GM19239 (cell line): ENCODE measurements at regions not wholly inside any gene's neighbourhood (a gene's known extent, or its start where the extent isn't known, plus 50 kb on each side); places are given as distances from the start of the nearest gene placed in this dataset.
"Not testable (repeated sequence)": the region's sequence is repeated elsewhere in the genome, so short reads cannot be mapped to it uniquely, and the experiment has no call there.

Experiments used
- DNase-seq: peaks from one replicate; pipeline ENCODE4 v3.0.0; 2011; ENCODE audit warnings: low spot score; ENCODE audit not compliant: insufficient read length
- FAIRE-seq: peaks from 2 replicates; lab custom pipeline; 2011; peaks lifted over from hg19 to GRCh38; lab: Jason Lieb, UNC

DNA sequence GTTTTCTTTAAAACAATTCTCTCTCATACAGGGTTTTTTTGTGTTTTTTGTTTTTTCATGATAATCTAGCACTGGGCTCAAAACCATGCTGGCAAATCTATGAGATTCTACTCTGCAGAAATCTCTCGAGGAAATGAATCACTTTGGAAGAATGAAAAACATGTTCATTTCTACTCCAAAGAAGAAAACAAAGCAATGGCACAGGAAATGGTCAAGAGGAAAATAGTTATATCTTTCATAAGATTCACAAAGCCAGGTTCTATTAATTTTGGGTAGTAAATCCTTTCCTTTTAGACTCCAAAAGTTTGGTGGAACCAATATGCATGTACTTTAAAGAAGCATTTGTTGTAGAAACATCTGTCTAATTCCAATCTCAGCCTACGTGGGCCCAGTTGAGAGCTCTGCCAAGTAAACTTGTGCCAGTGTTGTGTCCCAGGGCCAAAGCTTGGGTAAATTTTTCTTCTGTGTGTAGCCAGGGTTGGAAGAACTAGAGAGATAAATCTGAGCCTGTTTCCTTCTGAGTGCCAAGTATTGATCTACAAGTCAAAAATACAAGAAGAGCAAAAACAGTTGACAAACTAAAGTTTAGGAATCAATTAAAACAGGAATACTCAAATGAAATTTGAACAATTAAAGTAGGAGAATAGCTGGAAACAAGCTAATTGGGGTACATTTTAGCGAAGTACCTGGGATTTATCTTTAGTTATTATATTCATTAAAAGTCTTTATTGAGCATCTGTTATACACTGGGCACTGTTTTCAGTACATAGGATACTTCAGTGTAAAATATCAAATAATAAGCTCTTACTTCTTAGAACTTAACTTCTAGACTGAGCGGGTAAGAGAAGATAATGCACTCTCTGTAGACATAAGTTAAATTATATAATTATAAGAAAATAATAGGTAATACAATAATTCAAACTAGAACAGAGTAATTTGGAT lies 657.5 kb upstream of the NECTIN3 start:
- FAIRE-seq, result no peak
- DNase-seq, result no peak

DNA sequence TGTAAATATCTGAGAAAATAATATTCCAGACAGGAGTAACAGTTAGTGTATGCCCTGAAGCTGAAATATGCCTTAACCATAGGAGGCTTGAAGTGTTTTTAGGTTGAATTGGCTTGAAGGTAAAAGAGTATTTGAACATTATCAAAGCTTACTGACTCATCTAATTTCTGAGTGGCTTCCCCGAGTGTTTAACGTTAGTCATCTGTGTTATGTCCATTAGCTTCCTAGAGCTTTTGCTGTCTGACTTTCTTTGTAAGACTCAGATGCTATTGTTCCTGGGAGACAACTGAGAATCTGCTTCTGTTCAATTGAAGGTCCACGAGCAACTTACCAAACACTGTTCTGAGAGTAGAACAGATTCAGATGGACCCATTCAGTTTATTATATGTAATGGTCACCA lies 656.8 kb upstream of the NECTIN3 start:
- DNase-seq (no peak), FAIRE-seq (no peak)

DNA sequence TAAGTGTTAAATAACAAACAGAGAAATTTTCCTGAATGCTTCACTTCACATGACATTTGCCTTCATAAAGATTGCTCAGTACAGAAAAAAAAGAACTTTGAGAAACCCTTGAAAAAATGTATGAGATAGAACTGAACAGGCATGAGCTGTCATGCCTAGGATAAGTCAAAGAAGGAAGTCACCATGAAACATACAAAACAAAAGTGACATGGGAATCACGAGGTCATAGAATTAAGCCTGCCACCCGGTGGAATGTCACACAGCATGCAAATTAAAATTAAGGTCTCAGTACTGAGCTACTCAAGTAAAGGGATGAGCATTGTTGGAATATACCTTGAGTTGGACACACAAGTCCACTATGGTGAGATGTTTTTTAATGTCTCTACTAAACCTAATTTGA lies 652.5 kb upstream of the NECTIN3 start:
- no peak for DNase-seq
- FAIRE-seq, result no peak

DNA sequence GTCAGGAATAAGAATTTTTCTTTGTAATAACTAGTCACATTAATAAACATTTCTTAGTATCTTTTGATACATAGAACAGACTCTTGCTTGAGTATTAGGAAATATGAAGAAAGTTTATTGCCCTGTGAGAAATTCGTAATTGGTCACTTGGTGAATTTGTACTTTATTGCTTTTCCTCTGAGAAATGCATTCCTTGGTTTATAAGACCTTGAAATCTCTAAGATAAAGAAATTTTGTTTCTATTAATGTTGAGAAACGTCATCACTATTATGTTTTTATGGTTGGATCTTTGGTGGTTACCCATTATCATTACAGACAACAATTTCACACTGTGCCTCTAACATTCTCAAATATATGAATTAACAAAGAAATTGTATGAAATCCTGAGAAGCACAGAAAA lies 652.0 kb upstream of the NECTIN3 start:
- FAIRE-seq (no peak), DNase-seq (no peak)

DNA sequence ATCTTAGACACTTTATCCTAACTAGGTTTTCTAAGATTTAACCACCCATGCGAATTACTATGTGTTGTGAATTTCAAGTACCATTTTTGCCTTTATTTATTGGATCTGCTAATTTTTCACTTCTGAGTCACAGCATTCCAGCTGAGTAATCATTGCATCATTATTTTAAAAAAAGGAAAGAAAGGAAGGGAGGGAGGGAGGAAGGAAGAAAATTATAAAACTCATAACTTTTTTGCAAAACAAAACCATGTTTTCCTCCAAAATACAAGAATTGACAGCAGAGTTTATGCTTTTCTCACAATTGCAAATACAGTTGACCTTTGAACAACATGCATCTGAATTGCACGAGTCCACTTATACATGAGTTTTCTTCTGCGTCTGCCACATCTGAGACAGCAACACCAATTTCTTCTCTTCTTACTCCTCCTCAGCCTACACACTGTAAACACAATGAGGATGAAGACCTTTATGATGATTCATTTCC lies 651.4 kb upstream of the NECTIN3 start:
- DNase-seq (no peak), FAIRE-seq (no peak)

DNA sequence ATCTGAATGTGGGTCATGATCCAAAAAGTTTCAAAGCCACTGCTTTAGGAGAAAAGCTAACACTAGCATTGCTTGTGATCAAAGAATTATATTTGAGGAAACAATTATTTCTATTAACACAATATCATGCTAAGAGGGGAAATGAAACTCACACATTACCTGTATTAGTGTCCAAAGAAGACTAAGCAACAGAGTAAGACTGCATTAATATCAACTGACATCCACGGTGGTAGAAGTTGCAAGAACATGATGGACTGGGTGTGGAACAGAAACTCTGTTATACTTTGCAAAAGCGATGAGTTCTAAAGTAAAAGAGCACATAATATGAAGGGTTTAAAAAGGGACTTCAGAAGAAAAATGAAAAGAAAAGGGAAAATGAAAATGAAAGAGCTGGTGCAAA lies 648.3 kb upstream of the NECTIN3 start:
- FAIRE-seq (no peak), DNase-seq (no peak)

DNA sequence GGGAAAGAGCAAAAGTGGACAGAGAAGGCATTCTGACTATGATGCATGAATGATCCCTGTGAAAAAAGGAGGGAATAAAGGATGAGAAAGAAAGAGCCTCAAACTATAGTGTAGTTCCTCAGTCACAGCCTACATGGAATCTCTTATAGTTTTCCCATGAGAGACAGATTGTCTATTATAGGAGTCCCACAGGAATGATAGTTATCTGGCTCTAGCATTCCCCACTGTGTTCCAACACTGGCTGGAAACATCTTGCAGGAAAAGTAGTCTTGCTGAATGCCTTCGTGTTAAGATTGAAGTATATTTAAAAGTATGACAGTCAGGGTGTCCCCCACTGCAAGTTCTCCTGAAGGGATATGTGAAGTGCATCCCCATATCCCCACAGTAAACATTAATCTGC lies 641.5 kb upstream of the NECTIN3 start:
- FAIRE-seq (no peak), DNase-seq (no peak)

DNA sequence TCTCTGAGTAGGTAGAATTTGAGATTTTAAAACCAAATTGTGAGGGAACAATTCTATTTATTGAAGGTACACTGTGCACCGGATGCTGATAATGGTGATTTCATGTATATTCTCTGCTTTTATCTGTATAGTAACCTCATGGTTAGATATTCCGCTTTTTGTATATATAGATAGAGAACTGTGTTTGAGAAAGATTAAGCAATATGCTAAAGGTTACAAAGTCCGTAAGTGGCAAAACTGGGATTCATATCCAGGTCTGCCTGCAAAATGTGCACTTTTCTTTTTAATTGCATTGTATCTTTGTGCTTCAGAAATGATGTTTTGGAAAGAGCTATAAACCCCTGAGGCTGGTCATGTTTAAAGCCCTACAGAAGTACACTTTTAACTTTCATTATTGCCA lies 635.4 kb upstream of the NECTIN3 start:
- FAIRE-seq, result no peak

DNA sequence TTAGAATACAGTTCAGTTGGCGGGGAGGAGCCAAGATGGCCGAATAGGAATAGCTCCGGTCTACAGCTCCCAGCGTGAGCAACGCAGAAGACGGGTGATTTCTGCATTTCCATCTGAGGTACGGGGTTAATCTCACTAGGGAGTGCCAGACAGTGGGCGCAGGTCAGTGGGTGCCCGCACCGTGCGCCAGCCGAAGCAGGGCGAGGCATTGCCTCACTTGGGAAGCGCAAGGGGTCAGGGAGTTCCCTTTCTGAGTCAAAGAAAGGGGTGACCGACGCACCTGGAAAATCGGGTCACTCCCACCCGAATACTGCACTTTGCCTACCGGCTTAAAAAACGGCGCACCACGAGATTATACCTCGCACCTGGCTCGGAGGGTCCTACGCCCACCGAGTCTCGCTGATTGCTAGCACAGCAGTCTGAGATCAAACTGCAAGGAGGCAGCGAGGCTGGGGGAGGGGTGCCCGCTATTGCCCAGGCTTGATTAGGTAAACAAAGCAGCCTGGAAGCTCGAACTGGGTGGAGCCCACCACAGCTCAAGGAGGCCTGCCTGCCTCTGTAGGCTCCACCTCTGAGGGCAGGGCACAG lies 631.5 kb upstream of the NECTIN3 start:
- not testable (repeated sequence) for FAIRE-seq, DNase-seq

More for the DNA sequence above, 635.4 kb upstream of the NECTIN3 start:
- DNase-seq, result no peak

DNA sequence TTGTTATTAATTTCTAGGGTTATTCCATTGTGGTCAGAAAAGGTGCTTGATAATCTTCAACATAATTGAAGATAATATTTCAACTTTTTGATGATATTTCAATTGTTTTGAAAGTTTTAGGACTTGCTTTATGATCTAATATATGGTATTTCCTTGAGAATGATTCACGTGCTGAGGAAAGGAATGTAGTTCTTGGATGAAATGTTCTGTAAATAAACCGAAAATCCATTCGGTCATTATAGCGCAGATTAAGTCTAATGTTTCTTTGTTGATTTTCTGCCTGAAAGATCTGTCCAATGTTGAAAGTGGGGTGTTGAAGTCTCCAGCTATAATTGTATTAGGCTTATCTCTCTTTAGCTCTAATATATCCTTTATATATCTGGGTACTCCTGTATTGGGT lies 617.5 kb upstream of the NECTIN3 start:
- FAIRE-seq (no peak), DNase-seq (no peak)

DNA sequence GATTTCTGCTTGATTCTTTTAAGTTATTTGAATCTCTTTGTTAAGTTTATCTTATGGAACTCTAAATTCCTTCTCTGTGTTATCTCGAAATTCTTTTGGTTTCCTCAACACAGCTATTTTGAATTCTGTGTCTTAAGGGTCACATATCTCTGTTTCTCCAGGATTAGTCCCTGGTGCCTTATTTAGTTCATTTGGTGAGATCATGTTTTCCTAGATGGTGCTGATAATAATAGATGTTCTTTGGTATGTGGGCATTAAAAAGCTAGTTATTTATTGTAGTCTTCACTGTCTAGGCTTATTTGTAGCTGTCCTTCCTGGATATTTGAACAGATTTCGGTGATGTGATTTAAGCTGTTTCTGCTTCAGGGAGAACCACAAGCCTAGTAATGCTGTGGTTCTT lies 615.6 kb upstream of the NECTIN3 start:
- DNase-seq (no peak), FAIRE-seq (no peak)

DNA sequence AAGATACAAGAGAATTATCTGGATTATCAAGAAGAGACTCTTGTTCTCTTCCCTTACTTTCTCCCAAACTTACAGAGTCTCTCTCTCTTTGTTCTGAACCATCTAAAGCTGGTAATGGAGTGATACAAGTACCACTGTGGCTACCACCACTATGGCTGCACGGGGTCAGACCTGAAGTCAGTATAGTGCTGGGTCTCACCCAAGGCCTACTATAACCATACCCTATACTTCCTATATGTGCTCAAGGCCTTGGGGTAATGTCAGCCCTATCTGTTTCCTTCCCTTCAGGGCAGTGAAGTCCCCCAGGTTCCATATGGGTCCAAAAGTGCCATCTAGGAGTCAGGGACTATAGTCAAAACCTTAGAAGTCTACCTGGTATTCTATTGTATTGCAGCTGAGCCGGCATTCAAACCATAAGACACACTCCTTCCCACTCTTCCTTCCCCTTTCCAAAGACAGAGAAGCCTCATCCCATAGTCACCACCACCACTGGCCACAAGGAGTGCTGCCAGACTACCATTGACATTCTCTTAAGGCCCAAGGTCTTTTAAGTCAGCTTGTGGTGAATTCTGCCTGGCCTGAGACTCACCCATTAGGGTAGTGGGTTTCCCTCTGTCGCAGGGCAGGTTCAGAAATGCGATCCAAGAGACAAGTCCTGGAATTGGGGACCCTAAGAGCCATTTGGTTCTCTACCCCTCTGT lies 615.0 kb upstream of the NECTIN3 start:
- no peak for DNase-seq
- FAIRE-seq, result no peak

DNA sequence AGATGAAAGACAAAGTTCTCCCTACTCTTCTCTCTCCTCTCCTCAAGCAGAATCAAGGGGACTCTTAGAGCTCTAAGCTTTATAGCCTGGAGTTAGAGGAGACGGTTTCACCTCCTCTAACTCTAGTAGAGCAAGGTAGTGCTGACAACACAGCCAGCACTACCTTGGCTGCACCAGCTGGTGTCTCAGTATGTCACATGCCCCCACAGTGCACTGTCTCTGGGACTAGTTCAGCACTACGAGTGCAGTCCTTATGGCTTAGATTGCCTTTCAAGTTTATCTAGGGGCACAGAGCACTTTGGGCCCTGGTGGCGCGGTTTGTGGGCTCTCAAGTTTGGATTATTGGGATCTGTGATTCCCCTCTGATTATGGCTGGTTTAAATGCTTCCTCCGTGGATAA lies 614.1 kb upstream of the NECTIN3 start:
- FAIRE-seq (no peak), DNase-seq (no peak)

DNA sequence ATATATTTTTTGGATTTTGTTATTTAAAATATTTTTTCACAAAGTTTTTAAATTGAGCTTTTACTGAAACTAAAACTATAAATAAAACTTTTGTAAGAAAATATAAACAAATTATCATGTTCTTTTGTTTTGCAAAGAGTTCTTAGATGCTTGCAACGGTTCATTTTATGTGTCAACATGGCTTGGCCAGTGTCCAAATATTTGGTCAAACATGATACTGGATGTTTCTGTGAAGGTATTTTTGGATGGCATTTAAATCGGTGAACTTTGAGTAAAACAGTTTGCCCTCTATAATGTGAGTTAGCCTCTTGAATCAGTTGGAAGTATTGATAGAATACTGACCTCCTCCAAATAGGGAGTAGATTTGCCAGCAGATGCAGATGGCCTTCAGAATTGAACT lies 612.6 kb upstream of the NECTIN3 start:
- no peak for FAIRE-seq
- DNase-seq, result no peak

DNA sequence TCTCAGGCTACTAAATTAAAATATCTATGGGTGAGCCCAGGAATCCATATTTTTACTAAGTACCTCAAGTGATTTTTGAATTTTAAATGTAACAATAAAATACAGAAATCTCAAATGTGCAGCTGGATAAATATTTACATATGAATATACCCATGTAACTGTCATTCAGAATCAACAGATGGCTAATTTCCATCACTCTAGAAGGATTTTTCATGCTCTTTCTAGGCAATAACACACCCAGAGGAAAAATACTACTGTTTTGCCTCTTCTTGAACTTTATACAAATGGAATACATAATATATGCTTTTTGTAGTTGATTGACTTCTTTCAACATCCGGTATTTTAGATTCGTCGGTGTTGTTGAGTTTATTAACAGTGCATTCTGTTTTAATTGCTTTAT lies 601.3 kb upstream of the NECTIN3 start:
- no peak for FAIRE-seq

DNA sequence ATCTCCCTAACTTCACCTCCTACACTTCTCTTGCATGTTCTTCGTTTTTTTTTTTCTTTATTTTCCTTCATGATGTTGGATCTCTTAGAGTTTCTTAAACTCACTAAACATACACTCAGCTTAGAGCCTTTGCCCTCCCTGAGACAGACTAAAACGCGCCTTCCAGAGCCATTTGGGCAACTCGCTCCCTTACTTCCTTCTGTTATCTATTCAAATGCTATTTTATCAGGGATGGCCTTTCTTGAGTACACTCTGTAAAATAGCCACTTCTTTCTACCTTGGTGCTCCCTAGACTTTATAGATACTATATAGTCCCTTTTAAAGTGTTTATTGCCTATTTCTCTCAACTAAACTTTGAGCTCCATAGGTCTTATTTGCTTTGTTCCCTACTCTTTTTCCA lies 598.2 kb upstream of the NECTIN3 start:
- FAIRE-seq, result no peak

More for the DNA sequence above, 601.3 kb upstream of the NECTIN3 start:
- no peak for DNase-seq

DNA sequence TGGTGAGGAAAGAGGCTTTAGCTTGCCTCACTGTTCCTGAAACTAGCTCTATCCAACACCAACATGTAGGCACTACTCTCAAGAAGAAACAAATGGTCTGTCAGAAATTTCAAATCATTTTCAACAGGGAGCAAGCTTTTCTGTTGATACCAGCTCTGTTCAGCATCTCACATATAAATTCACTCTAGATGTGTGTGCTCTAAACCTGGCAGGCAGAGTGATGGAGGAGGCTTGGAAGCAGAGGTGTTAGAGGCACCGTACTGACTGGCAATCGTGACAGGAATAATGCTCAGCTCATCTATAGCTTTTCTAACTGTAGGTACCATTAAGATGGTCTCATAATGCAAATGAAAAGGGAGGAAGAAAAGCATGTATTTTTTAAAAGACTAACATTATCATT lies 597.2 kb upstream of the NECTIN3 start:
- DNase-seq (no peak), FAIRE-seq (no peak)

More for the DNA sequence above, 598.2 kb upstream of the NECTIN3 start:
- DNase-seq, result no peak

DNA sequence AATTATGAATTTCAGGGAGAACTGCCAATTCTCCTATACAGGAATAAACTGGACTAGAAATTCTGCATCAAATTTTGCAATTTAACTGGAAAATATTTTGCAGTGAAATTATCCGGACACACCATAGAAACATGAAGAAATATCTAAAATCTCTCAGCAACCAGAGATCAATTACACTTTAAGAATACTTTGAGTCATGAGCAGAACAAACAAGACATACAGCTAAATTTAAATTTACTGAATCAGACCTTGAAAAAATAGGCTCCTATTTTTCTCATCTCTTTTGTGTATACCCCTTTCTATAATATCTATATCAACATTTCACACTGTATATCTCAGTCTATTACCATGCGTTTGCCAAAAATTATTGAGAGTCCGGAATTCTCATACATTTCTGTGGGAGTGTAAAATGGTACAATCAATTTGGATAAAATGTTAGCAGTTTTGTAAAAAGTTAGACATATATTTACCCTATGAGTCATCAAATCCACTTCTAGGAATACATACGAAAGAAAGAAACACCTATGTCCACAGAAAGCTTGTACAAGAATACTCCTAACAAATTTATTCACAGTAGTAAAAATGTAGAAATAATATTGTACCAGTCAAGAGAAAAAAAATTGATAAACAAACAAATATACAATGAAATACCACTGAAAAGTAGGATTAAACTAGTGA lies 593.1 kb upstream of the NECTIN3 start:
- no peak for DNase-seq
- no peak for FAIRE-seq

DNA sequence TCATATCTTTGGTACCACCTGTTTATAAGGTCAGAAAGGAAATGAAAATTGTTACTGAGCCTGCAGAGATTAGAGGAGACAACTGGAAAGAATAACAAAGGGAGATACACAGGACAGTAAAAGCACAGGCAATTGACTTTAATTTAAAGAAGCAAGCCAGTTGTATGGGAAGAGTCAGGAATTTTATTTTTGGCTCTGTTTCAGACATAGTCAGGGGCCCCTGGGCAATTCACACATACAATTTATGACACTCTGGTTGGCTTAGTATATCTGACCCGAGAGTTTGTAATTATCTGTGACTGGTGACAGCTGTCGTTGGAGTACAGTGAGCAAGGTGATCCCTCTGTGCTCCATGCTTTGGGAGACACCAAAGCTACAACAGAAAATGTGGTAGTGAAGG lies 591.9 kb upstream of the NECTIN3 start:
- no peak for DNase-seq
- no peak for FAIRE-seq

DNA sequence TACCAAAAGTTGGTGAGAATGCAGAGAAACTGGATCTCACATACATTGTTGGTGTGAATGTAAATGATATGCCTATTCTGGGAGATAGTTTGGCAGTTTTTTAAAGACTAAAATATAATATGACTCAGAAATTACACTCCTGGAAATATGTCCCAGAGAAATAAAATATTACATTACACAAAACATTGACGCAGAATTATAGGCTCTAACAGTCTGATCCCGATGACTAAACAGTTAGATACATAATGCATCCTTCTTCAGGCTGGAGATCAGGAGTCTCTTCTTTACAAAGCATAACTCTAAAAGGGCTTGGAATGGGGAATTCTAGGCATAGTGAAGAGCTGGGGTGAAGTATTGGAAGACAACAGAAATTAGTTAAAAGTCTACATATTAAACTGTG lies 586.2 kb upstream of the NECTIN3 start:
- FAIRE-seq (no peak), DNase-seq (no peak)
